ENCODE measurements at regions not wholly inside any gene's neighbourhood (a gene's known extent, or its start where the extent isn't known, plus 50 kb on each side); places are given as distances from the start of the nearest gene placed in this dataset.

DNA sequence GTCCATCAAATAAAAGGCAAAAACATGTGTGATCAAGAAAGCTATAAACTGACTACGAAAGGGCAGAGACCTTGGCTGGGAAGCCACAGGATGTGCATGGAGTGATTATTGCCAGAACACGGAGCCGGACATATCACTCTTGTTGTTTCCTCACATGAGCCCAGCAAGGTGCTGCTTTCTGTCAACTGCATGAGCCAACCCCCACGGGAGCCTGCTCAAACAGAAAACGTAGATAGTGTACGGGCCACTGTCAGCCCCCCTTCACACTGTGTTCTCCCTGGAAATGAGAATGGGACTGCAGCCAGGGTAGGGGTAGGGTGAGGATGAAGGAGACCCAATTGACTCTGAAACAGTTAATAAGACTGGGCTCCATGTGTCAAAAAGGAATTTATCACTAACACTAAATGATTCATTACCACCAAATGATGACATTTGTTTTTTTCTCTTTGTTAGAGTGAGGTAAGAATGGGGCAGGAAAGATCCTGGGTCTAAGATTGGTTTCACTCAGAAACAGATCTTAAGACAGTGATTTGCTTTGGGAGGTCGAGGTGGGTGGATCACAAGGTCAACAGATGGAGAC is 235.8 kb downstream of the MREG start:
- no peak overlapping the region for H3K4me3 ChIP-seq (ENCODE audit: low read depth, low read length)
- TF ChIP-seq, protein P1, sequence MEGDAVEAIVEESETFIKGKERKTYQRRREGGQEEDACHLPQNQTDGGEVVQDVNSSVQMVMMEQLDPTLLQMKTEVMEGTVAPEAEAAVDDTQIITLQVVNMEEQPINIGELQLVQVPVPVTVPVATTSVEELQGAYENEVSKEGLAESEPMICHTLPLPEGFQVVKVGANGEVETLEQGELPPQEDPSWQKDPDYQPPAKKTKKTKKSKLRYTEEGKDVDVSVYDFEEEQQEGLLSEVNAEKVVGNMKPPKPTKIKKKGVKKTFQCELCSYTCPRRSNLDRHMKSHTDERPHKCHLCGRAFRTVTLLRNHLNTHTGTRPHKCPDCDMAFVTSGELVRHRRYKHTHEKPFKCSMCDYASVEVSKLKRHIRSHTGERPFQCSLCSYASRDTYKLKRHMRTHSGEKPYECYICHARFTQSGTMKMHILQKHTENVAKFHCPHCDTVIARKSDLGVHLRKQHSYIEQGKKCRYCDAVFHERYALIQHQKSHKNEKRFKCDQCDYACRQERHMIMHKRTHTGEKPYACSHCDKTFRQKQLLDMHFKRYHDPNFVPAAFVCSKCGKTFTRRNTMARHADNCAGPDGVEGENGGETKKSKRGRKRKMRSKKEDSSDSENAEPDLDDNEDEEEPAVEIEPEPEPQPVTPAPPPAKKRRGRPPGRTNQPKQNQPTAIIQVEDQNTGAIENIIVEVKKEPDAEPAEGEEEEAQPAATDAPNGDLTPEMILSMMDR (IDR thresholded peaks at IDR 0.05; ENCODE audit: low read depth, low read length) = no peak

DNA sequence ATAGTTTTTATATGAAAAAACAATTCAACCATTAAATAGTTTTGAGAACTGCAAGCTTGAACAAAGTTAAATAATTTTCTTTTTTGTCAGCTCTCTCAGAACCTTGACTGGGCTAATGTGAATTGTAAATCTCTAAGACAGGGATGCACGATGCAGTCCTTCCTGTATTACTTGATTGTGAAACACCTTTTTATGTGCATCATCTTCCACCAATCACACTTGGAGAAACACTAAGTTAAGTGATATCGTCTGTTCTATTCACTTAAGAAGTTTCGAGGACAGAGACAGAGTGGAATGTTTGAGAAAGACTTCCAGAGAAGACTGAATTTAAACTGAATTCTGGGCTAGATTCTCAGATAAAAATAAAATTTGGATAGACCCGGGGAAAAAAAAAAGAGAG is 238.2 kb downstream of the MREG start:
- no peak overlapping the region for H3K4me3 ChIP-seq (ENCODE audit: low read depth, low read length)
- TF ChIP-seq, protein P1 (IDR thresholded peaks at IDR 0.05; ENCODE audit: low read depth, low read length) = no peak

DNA sequence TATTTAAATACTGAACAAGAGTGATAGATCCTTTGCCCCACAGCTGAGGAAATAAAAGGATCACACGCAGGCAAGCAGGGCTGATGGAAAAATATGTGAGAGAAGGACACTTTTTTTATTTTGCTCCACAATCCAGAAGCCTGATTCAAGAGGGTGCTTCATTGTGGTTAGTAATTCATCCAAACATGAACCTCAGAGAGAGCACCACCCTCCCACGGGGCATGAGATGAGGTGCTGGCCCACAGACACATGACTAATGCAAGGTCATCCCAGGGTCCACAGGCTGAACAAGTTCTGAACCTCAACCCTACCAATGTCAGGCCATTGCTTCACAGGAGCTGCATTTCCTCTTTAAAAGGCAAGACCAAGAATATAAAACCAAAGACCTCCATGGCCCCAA is 239.6 kb downstream of the MREG start:
- TF ChIP-seq, protein P1 (IDR thresholded peaks at IDR 0.05; ENCODE audit: low read depth, low read length) = no peak
- no peak overlapping the region for H3K4me3 ChIP-seq (ENCODE audit: low read depth, low read length)

DNA sequence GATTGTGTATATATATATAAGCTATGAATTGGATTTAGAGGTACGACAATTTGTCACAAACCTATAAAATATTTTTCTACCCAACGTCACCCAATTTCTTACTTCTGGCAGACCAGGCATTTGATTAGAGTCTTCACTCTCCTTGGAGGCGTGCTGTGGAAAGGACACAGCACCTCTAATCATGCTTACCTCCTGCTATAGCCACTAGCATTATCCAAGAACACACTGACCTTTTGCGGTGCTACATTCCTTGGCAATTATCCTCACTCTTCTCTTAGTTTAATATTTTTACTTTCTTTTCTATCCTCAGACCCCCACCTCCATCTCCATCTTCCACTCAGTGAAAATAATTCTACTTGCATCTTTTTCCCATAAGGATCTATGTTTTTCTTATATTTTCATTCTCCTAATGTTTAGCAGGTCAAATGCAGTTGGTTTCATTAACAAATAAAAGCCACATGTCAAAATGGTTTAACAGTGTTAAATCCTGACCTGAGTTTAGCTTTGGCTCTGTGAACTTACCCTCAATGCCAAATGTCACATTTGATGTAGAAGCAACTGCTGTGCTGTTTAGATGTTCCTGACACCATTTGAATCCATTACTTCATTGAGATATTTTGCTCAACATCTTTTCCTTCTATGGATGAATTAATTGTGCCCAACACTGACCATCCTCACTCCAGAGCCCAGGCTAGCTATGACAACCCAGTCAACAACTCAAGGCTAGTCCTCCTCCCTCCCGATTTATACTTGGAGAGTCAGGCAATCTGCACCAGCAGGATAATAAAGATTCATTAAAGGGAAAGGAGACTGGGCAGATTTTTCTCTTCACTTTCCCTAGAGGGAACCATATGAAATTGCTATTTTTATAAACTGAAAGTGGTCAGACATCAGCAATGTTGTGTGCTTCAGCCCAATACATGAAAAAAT is 240.5 kb downstream of the MREG start:
- TF ChIP-seq, protein P1 (IDR thresholded peaks at IDR 0.05; ENCODE audit: low read depth, low read length) = no peak
- no peak overlapping the region for H3K4me3 ChIP-seq (ENCODE audit: low read depth, low read length)

DNA sequence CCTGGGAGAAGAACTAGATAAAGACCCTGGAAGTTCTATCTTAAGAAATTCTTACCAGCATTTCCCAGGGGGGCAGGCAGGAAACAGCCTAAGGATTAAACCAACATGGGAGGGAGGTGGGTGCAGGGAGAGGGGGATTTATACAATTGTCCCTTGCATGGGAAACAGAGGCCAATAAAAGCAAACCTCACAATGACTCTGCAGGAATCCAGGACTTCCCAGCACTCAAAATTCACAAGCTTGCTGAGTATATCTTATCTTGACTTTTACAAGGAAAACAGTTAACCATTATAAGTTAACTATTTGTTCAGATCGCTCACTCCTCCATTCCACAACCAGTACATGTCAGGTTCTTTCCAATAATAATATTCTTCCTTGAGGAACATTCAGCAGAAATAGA is 241.3 kb downstream of the MREG start:
- TF ChIP-seq, protein P1 (IDR thresholded peaks at IDR 0.05; ENCODE audit: low read depth, low read length) = no peak
- H3K4me3 ChIP-seq (ENCODE audit: low read depth, low read length) = no peak overlapping the region

DNA sequence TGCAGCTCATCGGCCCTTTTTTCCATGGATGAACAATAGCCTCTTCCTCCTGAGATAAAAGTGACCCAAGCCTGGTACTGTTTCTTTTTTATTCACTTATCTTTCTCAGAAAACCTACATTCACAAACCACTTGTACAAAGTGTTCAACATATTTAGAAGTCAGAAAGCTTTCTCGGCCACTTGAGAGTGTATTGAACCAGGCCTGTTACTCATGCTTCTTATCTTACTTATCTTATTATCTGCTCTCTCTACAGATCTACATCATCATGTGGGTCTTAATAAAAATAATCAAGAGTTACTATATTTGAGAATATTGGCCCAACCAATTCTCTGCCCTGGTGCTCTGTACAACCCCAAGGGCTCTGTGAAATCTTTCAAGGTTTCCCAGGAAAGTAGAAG is 242.1 kb downstream of the MREG start:
- no peak overlapping the region for H3K4me3 ChIP-seq (ENCODE audit: low read depth, low read length)
- TF ChIP-seq, protein P1 (IDR thresholded peaks at IDR 0.05; ENCODE audit: low read depth, low read length) = no peak

DNA sequence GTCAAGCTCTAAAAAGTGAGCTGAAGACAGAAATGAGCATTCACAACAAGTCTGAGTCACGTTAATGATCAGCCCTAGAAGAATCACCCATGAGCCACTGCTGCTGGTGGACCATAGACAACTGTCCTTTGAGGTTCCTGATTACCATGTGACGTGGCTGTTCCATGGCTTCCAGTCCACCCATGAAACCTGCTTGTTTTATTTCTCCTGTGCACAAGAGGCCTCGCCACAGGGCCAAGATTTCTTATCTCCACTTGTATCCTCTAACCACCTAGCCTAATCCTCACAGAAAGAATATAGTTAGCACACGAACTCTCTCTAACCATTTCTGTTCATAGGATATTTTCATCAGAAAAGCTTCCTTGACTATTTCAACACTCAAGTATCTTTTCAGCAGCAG is 242.7 kb downstream of the MREG start:
- no peak overlapping the region for H3K4me3 ChIP-seq (ENCODE audit: low read depth, low read length)
- TF ChIP-seq, protein P1 (IDR thresholded peaks at IDR 0.05; ENCODE audit: low read depth, low read length) = no peak

All from WI38 (cell line).